ENCODE measurements at regions not wholly inside any gene's neighbourhood (a gene's known extent, or its start where the extent isn't known, plus 50 kb on each side); places are given as distances from the start of the nearest gene placed in this dataset.

DNA sequence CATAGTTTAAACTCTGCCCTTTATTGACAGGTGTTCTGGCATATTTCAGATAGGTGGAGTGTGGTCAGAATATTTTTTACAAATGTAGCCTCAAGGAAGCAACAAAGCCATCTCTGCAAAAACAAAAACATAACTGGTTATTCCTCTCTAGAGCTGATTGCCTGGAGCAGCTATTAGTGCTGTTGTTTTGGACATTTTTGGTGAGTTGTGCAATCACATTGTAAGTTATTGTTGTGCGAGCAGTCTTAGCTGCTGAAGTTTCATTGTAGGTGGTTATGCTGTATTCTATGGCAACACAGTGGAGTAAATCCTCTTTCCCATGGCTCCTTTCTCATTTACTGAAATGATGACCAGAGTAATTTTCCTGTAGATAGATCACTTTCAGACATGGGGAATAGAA lies 1413.0 kb downstream of the PCDH7 start:
- DNase-seq, result no peak

GRCh38 chr4:32133734-32134133 lies 1413.6 kb downstream of the PCDH7 start:
- DNase-seq, result no peak

DNA sequence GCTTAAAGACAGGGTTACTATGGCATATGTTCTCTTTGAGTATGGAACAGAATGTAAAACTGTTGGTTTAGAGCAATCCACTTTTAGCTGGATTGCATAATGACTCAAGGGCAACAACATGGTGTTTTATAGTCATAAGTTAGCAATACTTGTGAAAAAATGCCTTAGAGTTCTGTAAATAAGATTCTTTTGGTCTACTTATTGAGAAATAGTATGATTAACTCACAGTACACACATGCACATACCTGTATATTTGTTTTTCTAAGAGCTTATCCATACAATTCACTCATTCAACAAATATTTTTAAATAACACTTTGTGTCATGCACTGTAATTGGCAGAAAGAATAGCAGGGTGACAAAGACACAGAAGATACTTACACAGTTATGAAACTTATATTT lies 1415.5 kb downstream of the PCDH7 start:
- no peak for DNase-seq

DNA sequence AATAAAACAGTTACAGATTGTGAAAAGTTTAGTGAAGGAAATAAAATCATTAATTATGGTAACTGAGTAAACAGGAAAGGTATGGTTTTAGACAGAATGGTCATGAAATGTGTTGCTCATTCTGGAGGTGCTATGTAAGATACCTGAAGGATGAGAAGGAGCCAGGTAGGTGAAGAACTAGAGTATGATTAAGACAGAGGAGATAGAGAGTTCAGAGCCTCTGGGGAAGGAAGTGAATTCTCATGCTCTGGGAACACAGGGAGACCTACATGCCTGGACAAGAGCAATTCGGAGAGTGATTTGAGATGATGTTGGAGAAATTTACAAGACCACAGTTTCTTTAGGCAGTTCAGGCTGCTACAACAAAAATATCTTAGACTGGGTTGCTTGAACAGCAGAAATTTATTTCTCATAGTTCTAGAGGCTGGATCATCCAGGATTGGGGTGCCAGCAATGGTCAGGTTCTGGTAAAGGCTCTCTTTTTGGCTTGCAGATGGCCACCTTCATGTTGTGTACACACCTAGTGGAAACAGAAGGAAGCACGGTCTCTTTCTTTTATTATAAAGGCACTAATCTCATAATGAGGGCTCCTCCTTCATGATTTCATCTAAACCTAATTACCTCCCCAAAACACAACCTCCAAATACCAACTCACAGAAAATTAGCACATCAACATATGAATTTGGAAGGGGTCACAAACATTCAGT lies 1416.1 kb downstream of the PCDH7 start:
- DNase-seq, result no peak

GRCh38 chr4:32140636-32141035 lies 1420.5 kb downstream of the PCDH7 start:
- no peak for DNase-seq

- DNase-seq, result no peak
Measured at GRCh38 chr4:32142075-32142474, 1421.9 kb downstream of the PCDH7 start.

- DNase-seq, result no peak
Measured at GRCh38 chr4:32145987-32146386, 1425.8 kb downstream of the PCDH7 start.

DNA sequence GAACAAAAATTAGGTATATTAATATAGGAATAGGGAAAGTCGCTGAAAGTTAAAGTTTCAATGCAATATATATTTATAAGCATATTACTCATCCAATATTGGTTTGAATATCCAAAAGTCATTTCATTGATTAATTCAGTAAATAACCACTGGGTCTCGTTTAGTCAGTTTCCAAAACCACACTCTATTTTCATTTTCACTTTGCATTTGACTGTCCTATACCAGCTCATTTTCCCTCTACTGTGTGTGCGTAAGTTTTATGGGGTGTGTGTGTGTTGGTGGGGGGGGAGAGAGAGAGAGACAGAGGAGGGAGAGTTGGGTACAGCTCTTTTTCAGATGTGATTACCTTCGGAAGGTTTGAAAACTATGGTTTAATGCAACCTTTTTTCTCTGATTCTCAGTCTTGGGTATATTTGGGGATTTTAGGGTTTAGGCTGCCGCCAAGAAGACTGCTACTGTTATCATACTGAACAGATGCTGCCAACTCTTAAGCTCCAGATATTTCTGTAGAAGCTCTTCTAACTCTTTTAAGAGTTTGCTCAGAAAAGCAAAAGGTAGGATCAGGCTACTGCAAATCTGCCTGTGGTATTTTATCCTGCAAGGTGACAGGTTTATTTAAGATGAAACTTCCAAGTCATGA lies 1427.4 kb downstream of the PCDH7 start:
- no peak for DNase-seq

- no peak for DNase-seq
Measured at GRCh38 chr4:32148111-32148666, 1428.0 kb downstream of the PCDH7 start.

GRCh38 chr4:32158961-32159360 lies 1438.8 kb downstream of the PCDH7 start:
- no peak for DNase-seq

- DNase-seq, result no peak
Measured at GRCh38 chr4:32161392-32161791, 1441.2 kb downstream of the PCDH7 start.

DNA sequence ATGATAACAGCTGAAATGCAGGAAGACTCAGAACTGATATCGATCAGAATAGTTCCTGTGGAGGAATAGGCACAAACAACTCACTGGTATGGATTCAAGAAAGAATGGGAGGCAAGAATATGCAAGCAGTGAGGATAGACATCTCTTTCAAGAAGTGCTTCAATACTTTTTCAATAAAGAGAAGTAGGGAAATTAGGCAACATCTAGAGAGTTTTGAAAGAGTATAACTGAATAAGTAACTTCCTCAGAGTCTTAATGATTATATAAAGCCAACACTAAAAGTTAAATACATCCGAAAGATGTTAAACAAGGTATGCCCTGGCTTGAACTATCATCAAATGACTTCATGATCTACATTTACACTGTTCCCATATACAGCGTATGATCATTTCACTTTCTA lies 1443.0 kb downstream of the PCDH7 start:
- no peak for DNase-seq

- no peak for DNase-seq
Measured at GRCh38 chr4:32169841-32170240, 1449.7 kb downstream of the PCDH7 start.

DNA sequence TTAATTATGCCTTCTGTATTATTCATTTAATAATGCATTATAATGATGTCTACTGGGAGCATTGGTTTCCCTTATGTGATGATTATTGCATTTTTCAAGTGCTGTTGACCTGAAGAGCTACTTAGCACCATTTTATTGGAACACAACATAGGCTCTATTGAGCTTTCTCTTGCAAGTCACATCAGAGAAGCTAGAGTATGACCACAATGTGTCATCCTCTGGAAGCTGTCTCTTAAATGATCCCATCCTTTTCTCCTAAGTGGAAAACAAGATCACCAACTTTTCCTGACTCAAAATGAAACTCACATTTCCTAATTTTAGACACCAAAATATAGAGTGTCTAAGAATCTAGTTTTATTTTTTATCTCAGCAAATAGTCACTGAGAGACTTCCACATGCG lies 1451.9 kb downstream of the PCDH7 start:
- DNase-seq, result no peak

- no peak for DNase-seq
Measured at GRCh38 chr4:32172761-32173160, 1452.6 kb downstream of the PCDH7 start.

DNA sequence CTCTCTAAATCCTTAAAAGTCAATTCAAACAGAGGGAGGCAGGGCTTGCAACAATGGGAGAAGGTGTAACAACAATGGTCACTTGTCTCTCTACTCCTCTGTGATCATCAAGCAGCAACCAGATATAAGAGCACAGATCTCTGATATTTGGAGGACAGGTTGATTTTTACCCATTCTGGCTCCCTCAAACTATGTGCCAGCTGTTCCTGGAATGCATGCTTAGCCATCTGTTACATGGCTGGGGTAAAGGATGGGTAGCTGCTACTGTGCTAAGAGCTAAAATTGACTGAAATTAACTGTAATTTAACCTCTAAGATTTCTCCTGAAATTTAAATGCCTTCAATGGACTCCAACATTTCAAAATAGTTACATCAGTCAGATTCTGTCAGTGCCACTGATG lies 1459.9 kb downstream of the PCDH7 start:
- DNase-seq, result peak; percentile 54

GRCh38 chr4:32184186-32184585 lies 1464.0 kb downstream of the PCDH7 start:
- no peak for DNase-seq

DNA sequence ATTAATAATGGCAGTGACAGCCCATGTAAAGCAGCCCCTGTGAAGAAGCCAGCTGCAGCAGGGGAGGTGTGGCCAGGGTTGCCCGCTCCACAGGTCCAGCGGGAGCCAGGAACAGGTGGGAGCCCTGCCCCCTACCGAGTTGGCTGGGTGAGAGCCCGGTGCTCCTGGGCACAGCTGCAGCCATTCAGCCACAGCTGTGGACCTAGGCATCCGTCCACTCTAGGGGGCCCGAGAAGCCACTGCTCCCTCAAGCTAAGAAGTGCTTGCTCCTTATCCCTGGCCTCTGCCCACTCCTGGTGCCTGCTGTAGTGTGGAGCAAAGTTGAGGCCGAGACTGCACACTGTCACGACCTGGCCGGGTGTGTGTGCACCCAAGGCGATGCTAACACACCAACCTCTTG lies 1469.0 kb downstream of the PCDH7 start:
- DNase-seq, result no peak

DNA sequence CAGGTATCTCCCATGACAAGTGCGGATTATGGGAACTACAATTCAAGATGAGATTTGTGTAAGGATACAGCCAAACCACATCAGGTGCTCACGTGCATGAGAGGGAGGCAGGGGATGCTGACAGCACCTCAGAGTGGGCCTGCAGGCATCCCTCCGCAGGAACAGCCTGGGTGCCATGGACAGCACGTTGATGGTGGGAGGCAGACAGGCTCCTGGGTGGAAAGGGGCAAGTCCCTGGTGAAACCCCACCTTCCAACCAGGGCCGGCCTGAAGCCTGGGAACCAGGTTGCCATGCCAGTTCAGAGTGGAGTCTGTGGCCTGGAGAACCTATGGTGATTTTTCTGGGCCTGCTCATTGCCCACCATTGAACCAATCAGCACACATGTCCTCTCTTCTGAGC lies 1469.6 kb downstream of the PCDH7 start:
- DNase-seq, result no peak

- no peak for DNase-seq
Measured at GRCh38 chr4:32191961-32192360, 1471.8 kb downstream of the PCDH7 start.

DNA sequence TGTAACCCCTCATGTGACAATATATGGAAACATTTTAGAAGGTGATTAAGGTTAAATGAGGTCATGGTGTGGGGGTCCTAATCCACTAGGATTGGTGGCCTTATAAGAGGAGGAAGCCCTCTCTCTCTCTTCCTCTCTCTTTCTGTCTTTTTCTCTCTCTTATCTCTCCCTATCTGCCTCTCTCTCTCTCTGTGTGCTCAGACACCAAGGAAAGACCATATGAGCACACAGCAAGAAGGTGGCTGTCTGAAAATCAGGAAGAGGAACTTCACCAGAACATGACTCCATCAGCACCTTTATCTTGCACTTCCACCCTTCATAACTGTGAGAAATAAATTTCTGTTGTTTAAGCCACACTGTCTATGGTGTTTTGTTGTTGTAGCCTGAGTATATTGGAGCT lies 1472.2 kb downstream of the PCDH7 start:
- DNase-seq, result no peak

DNA sequence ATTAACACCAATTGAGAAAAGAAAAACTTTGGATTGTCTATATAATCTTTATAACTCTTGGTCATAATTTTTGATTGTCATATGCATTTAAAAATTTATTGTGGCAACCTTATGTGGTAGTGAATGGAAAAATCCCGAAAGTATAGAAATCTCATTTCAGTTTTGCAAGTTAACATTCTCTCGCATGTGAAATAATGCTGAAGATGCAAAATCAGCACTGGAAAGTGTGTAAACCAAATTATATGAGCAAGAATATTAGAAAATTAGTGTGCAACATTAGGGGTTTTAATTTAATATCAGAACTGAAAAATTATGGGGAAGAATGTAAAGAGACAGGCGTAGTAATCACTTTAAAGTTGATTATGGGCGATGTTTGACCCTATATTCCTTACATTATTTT lies 1472.8 kb downstream of the PCDH7 start:
- no peak for DNase-seq

- DNase-seq, result no peak
Measured at GRCh38 chr4:32196950-32197688, 1477.0 kb downstream of the PCDH7 start.

DNA sequence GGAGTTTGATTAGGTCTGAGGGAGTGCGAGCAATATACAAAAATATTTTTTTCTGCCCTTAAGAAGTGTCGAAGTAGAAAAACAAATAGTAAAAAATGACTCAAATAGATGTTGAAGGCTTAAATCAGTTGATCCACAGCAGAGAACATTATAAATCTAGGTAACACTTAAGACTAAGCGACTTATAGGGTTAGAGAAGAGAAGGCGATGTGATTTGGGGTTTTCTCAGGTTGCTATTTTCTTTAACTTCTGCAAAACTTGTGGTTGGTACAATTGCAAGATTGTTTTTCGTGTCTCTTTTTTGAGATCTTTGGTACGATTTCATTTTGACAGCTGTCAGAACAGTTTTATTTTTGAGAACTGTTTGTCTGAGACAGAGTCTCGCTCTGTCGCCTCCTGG lies 1479.5 kb downstream of the PCDH7 start:
- no peak for DNase-seq
